Liver (tissue), 3 donors: ENCODE measurements at regions not wholly inside any gene's neighbourhood (a gene's known extent, or its start where the extent isn't known, plus 50 kb on each side); places are given as distances from the start of the nearest gene placed in this dataset.

Experiments
- ATF3 ChIP-seq: IDR thresholded peaks from 2 replicates; pipeline ENCODE4 v1.6.1; 2016; ENCODE audit warnings: antibody characterized with exemption
- CTCF ChIP-seq: fragments of 150-350 bp; IDR thresholded peaks from 2 replicates; pipeline ENCODE4 v1.5.1; 2017; ENCODE audit warnings: improper control_type of control experiment, low read depth, low read length; ENCODE audit not compliant: missing input control
- FOXA1 ChIP-seq: IDR thresholded peaks from 2 replicates; pipeline ENCODE4 v1.6.1; 2016; ENCODE audit warnings: antibody characterized with exemption
- GABPA ChIP-seq, 2 donors: IDR thresholded peaks in 1 of 2; conservative IDR thresholded peaks in 1 of 2; 2 replicates each; pipeline ENCODE4 v1.6.1; 2016; ENCODE audit warnings: antibody characterized with exemption in 2 of 2, mild to moderate bottlenecking in 1 of 2, moderate library complexity in 1 of 2
- JUND ChIP-seq, 2 donors: IDR thresholded peaks; 2 replicates each; pipeline ENCODE4 v1.6.1; 2016; ENCODE audit warnings: antibody characterized with exemption in 2 of 2
- MAX ChIP-seq: IDR thresholded peaks from 2 replicates; pipeline ENCODE4 v1.6.1; 2016; ENCODE audit warnings: antibody characterized with exemption
- RAD21 ChIP-seq, 2 donors: IDR thresholded peaks; 2 replicates each; pipeline ENCODE4 v1.6.1; 2016; ENCODE audit warnings: antibody characterized with exemption in 2 of 2, mild to moderate bottlenecking in 2 of 2
- REST ChIP-seq: IDR thresholded peaks from 2 replicates; pipeline ENCODE4 v1.6.1; 2016; ENCODE audit warnings: antibody characterized with exemption, mild to moderate bottlenecking
- TAF1 ChIP-seq: conservative IDR thresholded peaks from 2 replicates; pipeline ENCODE4 v1.6.1; 2016; ENCODE audit warnings: antibody characterized with exemption, mild to moderate bottlenecking
- donor health status: healthy.
- donor health status: healthy.

GRCh38 chr4:60266505-60266904, 933.6 kb upstream of the ADGRL3 start:
- TF ChIP-seq CTCF (no peak), ATF3 (no peak), TAF1 (no peak), MAX (no peak), REST (no peak), GABPA (IDR thresholded peaks at IDR 0.05 in 1 of 2, conservative IDR thresholded peaks at IDR 0.05 in 1 of 2) (no peak), FOXA1 (no peak), RAD21 (IDR thresholded peaks at IDR 0.05) (no peak), JUND (IDR thresholded peaks at IDR 0.05) (no peak)
